ENCODE measurements at regions not wholly inside any gene's neighbourhood (a gene's known extent, or its start where the extent isn't known, plus 50 kb on each side); places are given as distances from the start of the nearest gene placed in this dataset.
A peak's percentile ranks its signal among the peaks of the same experiment; 100 is the strongest.
"Not testable (repeated sequence)": the region's sequence is repeated elsewhere in the genome, so short reads cannot be mapped to it uniquely, and the experiment has no call there.

DNA sequence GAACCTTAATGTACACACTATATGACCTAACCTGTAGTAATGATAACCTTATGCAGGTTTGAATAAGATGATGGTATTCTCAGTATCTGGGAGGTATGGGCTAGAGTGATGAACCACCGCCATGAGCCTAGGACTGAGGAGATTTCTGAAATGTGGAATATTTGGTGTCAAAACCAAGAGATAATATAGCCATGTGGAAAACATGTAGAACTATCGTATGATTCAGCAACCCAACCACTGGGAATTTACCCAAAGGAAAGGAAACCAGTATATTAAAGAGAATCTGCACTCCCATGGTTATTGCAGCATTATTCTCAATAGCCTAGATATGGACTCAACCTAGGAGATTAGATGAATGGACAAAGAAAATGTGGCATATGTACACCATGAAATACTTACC lies 271.7 kb upstream of the BTG1 start:
- DNase-seq, result no peak

DNA sequence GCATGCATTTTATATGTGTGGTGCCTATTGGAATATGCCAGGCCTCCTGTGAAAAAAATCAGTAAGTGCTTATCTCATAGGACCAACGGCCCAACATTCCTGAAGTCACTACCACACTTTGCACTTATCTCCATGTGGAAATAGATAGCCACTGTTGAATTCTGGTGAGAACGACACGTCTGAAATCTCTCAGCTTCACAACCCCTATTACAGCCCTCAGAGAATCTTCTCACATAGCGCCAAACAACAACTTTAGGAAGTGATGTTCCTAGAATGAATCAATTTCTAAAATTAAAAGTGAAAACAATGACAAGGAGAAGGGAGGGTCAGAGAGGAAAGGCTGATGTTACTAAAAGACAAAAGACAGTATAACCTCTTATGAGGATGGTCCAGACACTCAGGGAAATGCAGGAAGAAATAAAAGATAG lies 270.8 kb upstream of the BTG1 start:
- no peak for DNase-seq

DNA sequence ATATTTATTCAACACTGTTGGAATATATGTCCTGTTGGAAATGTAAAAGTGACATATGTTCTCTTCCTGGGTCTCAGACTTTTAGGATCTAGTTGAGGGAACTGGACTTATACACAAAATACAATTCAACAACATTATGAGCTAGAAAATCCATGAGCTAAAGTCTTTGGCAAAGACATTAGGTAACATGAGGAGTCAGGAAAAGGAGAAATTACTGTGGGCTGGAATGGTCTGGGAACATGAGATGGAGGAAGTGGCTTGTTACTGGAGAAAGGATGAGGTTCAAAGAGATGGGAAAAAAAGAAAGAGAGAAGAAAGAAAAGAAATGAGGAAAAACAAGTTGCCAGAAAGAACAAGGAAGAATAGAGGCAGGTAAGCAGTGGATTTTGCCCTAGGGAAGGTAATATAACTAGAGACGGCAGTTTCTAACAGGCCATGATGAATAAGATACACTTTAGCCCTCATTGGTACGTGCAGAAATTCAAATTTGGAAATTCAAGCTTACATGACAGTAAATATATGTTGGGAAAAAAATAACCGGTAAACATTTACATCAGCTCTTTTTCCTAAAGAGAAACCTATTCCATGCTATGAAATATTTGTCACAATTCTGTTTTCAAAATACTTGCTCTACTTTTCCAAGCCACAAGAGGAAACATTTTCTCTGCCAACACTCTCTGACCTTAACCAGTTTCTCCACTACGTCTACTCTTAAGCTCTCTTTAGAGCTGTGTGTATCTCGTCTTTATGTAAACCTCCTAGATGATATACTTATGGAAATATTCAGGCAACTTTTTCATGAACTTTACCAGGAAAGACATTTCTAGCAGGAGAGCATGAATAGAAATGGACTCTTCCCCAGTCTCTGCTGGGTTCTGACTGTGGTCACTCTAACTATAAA lies 268.8 kb upstream of the BTG1 start:
- no peak for DNase-seq

DNA sequence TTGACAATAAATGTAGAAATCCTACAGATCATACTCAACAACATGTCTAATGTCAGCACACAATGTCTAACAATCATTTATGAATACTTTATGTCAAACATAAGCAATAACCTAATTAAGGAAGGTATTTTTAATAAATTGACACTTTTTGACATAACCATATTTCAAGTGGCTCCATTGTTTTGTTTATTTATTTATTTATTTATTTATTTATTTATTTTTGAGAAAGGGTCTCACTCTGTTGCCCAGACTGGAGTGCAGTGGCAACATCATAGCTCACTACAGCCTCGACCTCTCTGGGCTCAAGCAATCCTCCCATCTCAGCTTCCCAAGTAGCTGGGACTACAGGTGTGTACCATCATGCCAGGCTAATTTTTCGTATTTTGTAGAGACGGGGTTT lies 267.6 kb upstream of the BTG1 start:
- no peak for DNase-seq

DNA sequence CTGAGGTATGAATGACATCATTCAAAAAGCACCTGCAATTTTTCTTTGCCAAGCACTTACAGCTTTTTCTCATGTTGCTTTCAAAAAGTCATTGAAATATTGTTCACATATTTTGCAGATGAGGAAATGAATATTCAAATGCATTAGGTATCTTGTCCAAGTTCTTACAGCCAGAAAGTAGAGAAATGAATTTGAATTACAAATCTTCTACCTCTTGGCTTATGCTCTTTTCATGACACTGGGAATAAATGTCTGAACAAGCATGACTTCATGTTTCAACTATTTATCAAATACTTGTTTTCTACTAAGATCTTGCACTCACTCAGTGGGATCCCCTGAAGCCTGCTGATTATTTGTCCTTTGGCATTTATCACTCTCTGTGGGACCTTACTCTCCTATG lies 267.2 kb upstream of the BTG1 start:
- no peak for DNase-seq

DNA sequence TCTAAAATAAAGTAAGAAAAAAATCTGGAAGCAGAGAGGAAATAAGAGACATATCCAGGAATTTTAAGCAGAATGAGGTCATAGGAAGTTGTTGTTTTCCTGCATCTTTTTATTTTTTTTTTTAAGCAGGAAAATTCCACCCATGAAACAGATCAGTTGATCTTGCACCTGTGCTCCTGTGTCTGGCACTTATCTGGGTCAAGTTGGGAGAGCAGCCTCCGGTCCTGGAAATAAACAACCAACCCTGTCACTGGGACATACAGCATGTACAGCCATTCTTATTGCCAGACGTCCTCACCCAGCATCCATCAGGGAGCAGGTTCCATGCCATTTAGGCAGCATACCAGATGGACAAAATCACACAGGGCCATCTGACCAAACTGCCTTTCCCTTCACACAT lies 266.0 kb upstream of the BTG1 start:
- DNase-seq, result no peak

DNA sequence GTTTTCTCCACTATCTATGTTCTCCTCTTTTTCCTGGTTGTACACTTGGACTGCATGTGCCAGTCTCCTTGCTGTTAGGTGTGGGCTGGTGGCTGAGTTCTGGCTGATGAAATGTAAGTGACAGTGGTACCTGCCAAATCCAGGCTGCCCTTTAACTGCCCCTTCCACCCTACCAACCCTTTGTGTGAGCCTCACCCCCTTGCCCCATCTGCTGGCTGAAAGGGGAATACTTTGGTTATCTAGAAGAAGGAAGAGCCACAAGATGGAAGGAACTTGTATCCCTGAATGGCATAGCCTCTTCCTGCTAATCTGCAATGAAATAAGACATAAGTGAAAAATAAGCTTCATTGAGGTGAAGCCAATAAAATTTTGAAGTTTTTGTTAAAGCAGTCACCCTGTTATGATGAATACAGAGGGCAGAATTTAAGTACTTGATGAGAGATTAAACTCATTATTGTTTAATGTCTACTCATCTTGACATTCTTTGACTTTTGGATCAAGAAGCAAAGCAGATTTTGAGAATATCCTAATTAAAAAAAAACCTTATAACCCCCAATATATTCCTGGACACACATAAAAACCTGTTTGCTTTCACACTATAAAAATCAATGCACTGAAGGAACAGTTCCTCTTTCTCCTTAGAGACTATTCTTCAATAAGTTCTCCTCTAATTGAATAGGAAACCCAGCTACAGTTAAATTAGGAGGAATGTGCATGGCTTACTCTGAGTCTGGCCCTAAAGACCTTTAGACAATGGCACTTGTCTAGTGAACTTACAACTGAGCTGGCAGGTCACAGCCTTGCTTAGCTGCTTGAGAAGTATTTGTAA lies 262.6 kb upstream of the BTG1 start:
- peak; percentile 40 for DNase-seq

DNA sequence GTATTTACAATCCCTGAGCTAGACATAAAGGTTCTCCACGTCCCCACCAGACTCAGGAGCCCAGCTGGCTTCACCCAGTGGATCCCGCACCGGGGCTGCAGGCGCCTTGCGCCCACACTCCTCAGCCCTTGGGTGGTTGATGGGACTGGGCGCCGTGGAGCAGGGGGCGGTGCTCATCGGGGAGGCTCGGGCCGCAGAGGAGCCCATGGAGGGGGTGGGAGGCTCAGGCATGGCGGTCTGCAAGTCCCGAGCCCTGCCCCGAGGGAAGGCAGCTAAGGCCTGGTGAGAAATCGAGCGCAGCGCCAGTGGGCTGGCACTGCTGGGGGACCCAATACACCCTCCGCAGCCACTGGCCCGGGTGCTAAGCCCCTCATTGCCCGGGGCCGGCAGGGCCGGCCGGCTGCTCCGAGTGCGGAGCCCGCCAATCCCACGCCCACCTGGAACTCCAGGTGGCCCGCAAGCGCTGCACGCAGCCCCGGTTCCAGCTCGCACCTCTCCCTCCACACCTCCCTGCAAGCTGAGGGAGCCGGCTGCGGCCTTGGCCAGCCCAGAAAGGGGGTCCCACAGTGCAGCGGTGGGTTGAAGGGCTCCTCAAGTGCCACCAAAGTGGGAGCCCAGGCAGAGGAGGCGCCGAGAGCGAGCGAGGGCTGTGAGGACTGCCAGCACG lies 260.9 kb upstream of the BTG1 start:
- not testable (repeated sequence) for DNase-seq

DNA sequence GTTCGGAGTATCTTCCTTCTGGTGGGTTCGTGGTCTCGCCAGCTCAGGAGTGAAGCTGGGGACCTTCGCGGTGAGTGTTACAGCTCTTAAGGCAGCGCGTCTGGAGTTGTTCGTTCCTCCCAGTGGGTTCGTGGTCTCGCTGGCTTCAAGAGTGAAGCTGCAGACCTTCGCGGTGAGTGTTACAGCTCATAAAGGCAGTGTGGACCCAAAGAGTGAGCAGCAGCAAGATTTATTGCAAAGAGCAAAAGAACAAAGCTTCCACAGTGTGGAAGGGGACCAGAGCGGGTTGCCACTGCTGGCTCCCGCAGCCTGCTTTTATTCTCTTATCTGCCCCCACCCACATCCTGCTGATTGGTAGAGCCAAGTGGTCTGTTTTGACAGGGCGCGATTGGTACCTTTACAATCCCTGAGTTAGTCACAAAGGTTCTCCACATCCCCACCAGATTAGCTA lies 260.2 kb upstream of the BTG1 start:
- DNase-seq, result not testable (repeated sequence)

DNA sequence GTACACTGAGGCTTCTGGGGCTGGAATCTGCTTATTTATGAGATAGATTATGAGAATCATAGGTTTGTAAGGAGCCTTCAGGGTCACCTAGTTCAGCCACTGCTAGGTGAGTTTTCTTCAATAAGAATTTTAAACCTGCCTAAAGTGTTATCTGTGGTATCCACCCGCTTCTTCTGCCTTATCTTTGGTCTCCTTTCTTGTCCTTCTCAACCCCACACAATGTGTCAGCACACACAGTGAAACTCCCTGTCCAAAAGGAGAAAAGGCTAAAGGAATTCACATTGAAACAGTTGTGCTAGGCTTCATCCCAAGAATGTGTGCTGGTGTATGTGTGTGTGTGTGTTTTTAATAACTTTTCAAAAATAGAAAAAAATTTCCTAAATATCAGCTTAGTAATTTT lies 259.3 kb upstream of the BTG1 start:
- DNase-seq, result no peak

DNA sequence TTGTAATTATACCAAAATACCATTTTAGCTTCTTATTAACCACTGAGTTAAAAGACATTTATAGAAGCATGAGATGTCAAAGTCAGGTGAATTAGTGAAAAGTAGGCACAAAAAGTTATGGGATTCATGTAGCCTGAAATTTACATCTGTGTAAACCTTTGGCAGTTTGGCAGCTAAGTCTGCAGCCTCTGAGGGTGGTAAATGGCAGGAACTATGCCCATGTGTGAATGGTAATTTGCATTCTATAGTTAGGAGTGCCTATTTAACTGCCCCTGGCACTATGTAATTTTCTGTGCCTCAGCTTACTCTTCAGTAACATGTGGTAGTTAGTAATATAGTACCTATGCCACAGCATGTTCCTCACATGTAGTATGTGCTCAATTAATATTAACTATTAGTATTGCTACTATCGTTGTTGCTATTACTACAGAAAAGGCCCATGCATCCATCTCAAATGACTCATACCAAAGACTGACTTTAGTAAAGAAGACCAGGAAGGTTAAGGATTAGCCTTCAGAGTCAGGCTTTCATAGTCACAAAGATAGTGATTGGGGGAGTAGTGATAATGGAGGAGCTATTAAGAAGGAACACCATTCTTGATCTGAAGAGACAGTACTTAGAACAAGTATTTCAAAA lies 258.7 kb upstream of the BTG1 start:
- no peak for DNase-seq

DNA sequence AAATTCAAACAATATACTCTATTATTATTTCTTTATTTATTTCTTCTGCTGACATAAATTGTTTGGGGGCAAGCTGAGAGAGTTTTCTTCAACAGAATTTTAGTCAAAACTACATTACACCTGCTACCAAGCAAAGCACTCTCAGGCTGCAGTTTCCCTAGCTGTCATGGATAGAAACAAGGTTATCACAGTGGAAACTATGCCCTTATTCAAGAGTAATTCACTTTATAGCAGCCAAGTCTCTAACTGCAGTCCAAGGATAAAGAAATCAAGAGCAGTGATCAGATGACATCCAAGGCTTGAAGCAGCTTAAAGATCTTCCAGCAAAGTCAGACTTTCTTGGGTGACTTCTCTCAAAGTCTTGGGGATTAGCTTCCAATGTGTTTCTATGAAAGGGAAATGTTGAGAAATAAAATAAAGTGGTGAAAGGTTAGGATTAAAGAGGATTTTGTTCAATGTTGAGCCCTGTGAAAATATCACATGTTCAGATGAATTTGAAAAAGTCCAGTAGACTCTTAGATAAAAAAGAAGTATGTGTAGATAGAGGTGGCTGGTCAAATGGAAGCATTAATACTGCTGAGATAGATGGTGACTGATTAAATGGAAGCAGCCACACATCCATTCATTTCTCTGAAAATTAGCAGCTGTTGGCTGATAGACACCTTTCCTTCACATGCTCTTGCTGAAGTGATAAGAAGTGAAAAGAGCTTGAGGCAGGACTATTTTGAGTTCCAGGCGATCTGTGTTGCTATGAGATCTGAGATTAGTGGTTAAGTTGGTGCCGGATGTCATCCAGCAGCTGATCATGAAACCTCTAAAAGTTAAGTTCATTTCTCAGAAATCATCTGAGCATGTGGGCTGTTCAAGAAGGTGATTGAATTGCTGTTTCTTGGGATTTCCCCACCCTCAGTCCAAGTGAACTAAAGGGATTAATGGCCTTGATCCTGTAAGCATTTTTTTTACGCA lies 257.8 kb upstream of the BTG1 start:
- DNase-seq, result no peak

DNA sequence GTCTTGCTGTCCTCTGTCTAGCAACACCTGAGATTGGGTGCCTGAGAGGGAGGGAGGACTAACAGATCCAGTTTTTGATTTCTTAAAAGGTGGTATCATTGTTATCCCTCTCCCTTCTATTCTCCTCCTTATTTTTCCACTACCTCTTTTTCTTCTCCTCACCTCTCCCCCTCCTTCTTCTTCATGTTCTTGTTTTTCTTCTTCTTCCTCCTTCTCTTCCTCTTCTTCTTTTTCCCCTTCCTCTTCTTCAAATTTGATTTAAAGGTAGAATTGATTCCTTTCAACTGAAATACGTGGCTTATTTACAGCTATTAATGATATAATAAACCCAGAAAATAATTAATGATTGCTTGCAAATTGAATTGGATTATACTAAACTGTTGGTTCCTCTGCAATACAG lies 256.8 kb upstream of the BTG1 start:
- DNase-seq, result no peak

DNA sequence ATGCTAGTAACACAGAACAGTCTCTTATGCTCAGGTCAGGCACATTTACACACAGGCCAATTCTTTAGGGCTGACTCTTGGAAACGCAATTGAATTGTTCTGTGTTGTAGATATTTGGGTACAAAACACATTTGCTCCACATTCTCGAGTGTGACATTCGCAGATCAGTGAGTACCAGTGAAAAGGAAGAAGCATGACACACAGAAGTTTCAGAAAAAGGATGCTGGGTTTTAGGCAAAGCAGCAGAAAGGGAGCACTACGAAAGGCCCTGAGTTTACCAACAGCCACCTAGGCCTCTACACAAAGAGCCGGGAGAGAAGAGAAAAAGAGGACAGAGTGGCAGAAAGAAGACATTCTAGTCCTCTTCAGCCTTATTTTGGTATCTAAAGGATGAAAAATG lies 254.4 kb upstream of the BTG1 start:
- DNase-seq, result no peak

DNA sequence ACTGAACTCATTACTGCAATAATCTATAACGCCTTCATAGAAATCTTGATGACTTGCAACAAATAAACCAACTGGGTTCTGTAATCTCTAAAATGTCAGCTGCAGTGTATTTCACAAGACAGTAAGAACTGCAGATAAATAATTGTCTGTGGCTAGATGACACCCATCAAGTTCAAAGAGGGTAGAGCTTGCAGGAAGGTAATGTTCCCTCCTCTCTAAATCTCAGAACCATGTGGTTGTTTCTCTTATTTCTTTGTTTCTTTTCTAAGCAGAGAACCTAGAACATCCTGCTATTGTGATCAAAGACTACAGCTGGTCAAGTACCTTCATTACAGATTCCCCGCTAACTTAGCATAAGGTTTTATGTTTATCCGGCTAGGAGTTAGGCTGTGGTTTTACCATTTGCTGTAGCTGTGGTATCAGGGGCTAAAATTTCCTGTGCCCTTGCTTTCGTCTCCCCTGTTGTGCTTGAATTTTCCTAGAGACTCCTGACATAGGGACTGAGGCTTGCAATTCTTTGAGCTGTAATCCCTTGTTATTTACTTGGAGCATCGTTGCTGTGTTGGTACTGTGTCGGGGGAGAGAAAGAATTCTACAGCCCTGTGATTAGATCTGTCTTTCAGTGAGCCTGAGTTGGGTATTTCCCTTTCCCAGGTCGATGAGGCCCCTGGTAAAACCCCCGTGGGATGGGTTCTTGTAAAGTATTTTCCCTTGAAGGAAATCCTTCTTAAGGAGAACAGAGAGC lies 253.1 kb upstream of the BTG1 start:
- DNase-seq, result no peak

DNA sequence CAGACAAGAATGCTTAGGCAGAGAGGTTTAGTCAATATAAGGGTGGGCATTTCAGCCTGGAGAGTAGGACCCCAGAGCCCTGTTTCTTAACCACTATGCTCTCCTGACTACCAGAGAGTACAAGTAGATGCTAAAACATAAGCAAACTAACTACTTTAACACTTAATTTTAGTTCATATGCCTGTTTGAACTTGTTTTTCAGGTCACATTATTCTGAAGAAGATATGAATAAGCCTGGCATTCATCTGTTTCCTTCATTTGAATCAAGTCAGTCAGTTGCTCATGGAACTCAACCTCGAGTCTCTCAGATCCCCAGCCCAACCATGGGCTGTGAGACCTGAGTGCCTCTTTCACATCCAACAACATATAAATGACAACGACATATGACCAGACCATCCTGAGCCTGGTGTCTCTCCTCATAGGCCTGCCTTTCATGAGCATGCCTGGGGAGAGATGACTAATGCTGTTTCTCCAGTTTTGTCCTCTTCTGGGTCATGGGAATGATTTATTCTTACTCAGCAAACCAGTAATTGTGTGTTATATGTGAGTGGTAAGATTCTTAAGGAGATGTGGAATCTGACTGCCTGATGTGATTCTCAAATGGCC lies 251.1 kb upstream of the BTG1 start:
- no peak for DNase-seq

DNA sequence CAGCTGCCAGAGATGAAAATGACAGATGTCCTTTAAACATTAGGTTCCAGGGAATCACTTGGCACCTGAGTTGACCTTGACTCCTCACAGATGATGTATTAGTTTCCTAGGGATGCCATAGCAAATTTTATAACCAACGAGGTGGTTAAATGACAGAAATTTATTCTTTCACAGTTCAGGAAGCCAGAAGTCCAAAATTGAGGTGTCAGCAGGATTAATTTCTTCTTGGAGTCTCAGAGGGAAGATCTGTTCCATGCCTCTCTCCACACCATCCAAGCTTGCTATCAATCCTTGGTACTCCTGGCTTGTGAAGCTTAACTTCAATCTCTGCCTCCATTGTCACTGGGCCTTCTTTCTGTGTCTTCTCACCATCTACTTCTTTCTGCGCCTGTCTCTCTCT lies 249.7 kb upstream of the BTG1 start:
- no peak for DNase-seq

DNA sequence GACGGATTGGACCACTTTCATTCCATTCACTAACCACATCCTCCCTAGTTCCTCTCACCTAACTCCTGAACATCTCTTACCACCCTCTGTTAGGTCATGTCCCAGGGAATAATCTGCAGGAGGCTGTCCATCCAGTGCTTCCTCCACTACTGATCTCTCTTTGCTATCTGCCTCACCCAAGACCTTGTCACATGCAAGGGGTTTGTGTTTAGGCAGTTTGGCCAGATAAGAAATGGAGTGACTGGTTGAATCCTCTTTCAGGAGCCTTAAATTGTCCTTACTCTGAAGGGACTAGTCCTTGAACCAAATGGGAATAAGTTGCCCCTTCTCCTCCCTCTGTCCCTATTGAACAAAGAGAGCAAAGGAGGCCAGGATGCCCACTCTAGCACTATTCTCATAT lies 249.2 kb upstream of the BTG1 start:
- no peak for DNase-seq

DNA sequence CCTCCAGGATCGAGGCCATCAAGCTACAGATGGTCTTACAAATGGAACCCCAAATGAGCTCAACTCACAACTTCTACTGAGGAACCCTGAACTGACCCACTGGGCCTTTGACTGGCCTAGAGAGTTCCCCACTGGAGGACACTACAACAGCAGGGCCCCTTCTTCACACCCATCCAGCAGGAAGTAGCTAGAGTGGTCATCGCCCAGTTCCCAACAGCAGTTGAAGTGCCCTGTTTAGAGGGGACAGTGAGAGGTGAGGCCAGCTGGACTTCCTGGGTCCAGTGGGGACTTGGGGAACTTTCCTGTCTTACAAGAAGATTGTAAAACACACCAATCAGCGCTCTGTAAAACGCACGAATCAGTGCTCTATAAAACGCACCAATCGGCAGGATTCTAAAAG lies 247.9 kb upstream of the BTG1 start:
- no peak for DNase-seq

DNA sequence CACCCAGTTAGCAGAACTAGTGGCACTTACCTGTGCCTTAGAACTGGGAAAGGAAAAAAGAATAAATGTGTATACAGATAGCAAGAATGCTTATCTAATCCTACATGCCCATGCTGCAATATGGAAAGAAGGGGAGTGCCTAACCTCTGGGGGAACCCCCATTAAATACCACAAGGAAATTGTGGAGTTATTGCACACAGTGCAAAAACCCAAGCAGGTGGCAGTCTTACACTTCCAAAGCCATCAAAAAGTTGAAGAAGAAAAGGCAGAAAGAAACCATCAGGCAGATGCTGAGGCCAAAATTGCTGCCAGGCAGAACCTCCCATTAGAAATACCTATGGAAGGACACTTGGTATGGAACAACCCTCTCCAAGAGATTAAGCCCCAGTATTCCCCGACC lies 246.1 kb upstream of the BTG1 start:
- not testable (repeated sequence) for DNase-seq

DNA sequence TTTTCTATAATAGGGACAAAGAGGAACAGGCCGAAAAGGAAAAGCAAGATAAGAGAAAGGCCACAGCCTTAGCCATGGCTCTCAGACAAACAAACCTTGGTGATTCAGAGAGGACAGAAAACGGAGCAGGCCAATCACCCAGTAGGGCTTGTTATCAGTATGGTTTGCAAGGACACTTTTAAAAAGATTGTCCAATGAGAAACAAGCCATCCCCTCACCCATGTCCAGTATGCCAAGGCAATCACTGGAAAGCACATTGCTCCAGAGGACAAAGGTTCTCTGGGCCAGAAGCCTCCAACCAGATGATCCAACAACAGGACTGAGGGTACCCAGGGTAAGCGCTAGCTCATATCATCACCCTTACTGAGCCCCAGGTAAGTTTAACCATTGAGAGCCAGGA lies 243.8 kb upstream of the BTG1 start:
- DNase-seq, result no peak
